ENCODE measurements at regions not wholly inside any gene's neighbourhood (a gene's known extent, or its start where the extent isn't known, plus 50 kb on each side); places are given as distances from the start of the nearest gene placed in this dataset.

- DNase-seq (ENCODE audit: low spot score), result no peak
Measured at GRCh38 chr4:81776794-81777193, 305.1 kb upstream of the RASGEF1B start.

- no peak for DNase-seq (ENCODE audit: low spot score)
Measured at GRCh38 chr4:81773557-81773956, 301.9 kb upstream of the RASGEF1B start.

- DNase-seq (ENCODE audit: low spot score), result no peak
Measured at GRCh38 chr4:81771721-81772120, 300.0 kb upstream of the RASGEF1B start.

- no peak for DNase-seq (ENCODE audit: low spot score)
Measured at GRCh38 chr4:81769244-81769643, 297.5 kb upstream of the RASGEF1B start.

GRCh38 chr4:81758574-81759264 lies 287.0 kb upstream of the RASGEF1B start:
- no peak for DNase-seq (ENCODE audit: low spot score)

GRCh38 chr4:81757691-81758090 lies 286.0 kb upstream of the RASGEF1B start:
- no peak for DNase-seq (ENCODE audit: low spot score)

- no peak for DNase-seq (ENCODE audit: low spot score)
Measured at GRCh38 chr4:81756973-81757372, 285.3 kb upstream of the RASGEF1B start.

GRCh38 chr4:81756042-81756441 lies 284.3 kb upstream of the RASGEF1B start:
- DNase-seq (ENCODE audit: low spot score), result no peak

GRCh38 chr4:81754169-81754568 lies 282.5 kb upstream of the RASGEF1B start:
- no peak for DNase-seq (ENCODE audit: low spot score)

- DNase-seq (ENCODE audit: low spot score), result no peak
Measured at GRCh38 chr4:81751531-81752289, 280.0 kb upstream of the RASGEF1B start.

- DNase-seq (ENCODE audit: low spot score), result no peak
Measured at GRCh38 chr4:81747242-81747930, 275.7 kb upstream of the RASGEF1B start.

- DNase-seq (ENCODE audit: low spot score), result no peak
Measured at GRCh38 chr4:81746773-81747172, 275.1 kb upstream of the RASGEF1B start.

GRCh38 chr4:81746071-81746470 lies 274.4 kb upstream of the RASGEF1B start:
- no peak for DNase-seq (ENCODE audit: low spot score)

GRCh38 chr4:81745050-81745449 lies 273.3 kb upstream of the RASGEF1B start:
- no peak for DNase-seq (ENCODE audit: low spot score)

- DNase-seq (ENCODE audit: low spot score), result no peak
Measured at GRCh38 chr4:81743731-81744435, 272.2 kb upstream of the RASGEF1B start.

GRCh38 chr4:81740487-81740886 lies 268.8 kb upstream of the RASGEF1B start:
- no peak for DNase-seq (ENCODE audit: low spot score)

GRCh38 chr4:81738891-81739290 lies 267.2 kb upstream of the RASGEF1B start:
- DNase-seq (ENCODE audit: low spot score), result no peak

- DNase-seq (ENCODE audit: low spot score), result no peak
Measured at GRCh38 chr4:81737865-81738559, 266.3 kb upstream of the RASGEF1B start.

- DNase-seq (ENCODE audit: low spot score), result no peak
Measured at GRCh38 chr4:81736324-81736723, 264.6 kb upstream of the RASGEF1B start.

- no peak for DNase-seq (ENCODE audit: low spot score)
Measured at GRCh38 chr4:81732980-81733379, 261.3 kb upstream of the RASGEF1B start.

- no peak for DNase-seq (ENCODE audit: low spot score)
Measured at GRCh38 chr4:81724925-81725329, 253.2 kb upstream of the RASGEF1B start.
